HFFc6 (cell line): ENCODE measurements at regions not wholly inside any gene's neighbourhood (a gene's known extent, or its start where the extent isn't known, plus 50 kb on each side); places are given as distances from the start of the nearest gene placed in this dataset.
"Not testable (repeated sequence)": the region's sequence is repeated elsewhere in the genome, so short reads cannot be mapped to it uniquely, and the experiment has no call there.

Experiments
- DNase-seq: peaks from one replicate; pipeline ENCODE4 v3.0.0-alpha.2; 2018
- H3K27ac Mint-ChIP-seq: 2 replicates; pipeline ENCODE4 v1.8.0; 2020; ENCODE audit warnings: mild to moderate bottlenecking, mixed read lengths
- H3K27me3 Mint-ChIP-seq: 2 replicates; pipeline ENCODE4 v1.8.0; 2021; ENCODE audit warnings: mild to moderate bottlenecking, moderate library complexity, mixed read lengths; ENCODE audit not compliant: insufficient read depth
- H3K36me3 Mint-ChIP-seq: 2 replicates; pipeline ENCODE4 v1.8.0; 2021; ENCODE audit warnings: low read depth, mixed read lengths
- H3K4me1 Mint-ChIP-seq: 2 replicates; pipeline ENCODE4 v1.8.0; 2020; ENCODE audit warnings: low read depth, mixed read lengths
- H3K4me3 Mint-ChIP-seq: 2 replicates; pipeline ENCODE4 v1.8.0; 2020; ENCODE audit warnings: mild to moderate bottlenecking, moderate library complexity, mixed read lengths
- H3K9me3 Mint-ChIP-seq: 2 replicates; pipeline ENCODE4 v1.8.0; 2020; ENCODE audit warnings: mild to moderate bottlenecking, mixed read lengths
- TF ChIP-seq, protein P1 (sequence below): fragments of 200-600 bp; sonication (generic); IDR thresholded peaks from 2 replicates; pipeline ENCODE4 v1.5.0; 2021; ENCODE audit warnings: antibody characterized with exemption, mild to moderate bottlenecking

DNA sequence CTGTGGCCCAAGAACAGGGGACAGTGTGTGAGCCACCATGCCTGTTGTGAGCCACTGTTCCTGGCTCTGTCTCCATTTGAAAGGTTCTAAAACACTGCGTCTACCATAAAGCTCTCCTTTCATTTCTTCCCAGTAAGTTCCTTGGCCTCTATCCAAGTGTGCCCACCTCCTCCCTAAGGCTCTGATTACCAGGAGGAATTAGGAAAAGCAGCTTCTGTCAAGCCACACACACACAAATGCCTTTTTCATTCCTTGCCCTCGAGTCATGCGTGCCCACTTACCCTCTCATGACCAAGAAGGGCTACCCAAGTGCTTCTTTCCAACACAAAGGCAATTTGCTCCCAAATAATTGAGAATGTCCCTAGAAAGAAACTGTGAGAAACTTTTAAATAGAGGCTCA lies 70.8 kb upstream of the PARD3 start:
- DNase-seq = no peak
- Mint-ChIP-seq H3K9me3 (peaks cover 8% of the 10 kb centered on the region), H3K4me3 (no peak overlapping the region), H3K4me1 (peaks cover 16% of the 10 kb centered on the region), H3K36me3 (peaks cover 4% of the 10 kb centered on the region; the same call in 1 of the 2 replicates), H3K27me3 (peaks cover 7% of the 10 kb centered on the region), H3K27ac (no peak overlapping the region)
- TF ChIP-seq, protein P1, sequence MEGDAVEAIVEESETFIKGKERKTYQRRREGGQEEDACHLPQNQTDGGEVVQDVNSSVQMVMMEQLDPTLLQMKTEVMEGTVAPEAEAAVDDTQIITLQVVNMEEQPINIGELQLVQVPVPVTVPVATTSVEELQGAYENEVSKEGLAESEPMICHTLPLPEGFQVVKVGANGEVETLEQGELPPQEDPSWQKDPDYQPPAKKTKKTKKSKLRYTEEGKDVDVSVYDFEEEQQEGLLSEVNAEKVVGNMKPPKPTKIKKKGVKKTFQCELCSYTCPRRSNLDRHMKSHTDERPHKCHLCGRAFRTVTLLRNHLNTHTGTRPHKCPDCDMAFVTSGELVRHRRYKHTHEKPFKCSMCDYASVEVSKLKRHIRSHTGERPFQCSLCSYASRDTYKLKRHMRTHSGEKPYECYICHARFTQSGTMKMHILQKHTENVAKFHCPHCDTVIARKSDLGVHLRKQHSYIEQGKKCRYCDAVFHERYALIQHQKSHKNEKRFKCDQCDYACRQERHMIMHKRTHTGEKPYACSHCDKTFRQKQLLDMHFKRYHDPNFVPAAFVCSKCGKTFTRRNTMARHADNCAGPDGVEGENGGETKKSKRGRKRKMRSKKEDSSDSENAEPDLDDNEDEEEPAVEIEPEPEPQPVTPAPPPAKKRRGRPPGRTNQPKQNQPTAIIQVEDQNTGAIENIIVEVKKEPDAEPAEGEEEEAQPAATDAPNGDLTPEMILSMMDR = no peak

DNA sequence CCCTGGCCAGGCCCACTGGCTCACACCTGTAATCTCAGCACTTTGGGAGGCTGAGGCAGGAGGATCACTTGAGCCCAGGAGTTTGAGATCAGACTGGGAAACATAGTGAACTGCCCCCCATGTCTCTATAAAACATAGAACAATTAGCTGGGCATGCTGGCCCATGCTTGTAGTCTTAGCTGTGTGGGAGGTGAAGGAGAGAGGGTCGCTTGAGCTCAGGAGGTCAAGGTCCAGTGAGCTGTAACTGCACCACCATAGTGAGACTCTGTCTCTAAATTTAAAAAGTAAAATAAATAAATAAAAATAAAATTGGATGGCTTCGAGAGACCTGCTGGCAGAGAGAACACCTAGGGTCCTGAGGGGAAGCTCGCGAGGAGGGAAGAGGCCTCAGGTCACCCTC lies 69.9 kb upstream of the PARD3 start:
- H3K4me3 Mint-ChIP-seq = no peak overlapping the region
- H3K4me1 Mint-ChIP-seq = peaks cover 20% of the 10 kb centered on the region
- H3K36me3 Mint-ChIP-seq = peaks cover 4% of the 10 kb centered on the region; the same call in 1 of the 2 replicates
- no peak for DNase-seq
- H3K9me3 Mint-ChIP-seq = peaks cover 8% of the 10 kb centered on the region
- H3K27ac Mint-ChIP-seq = no peak overlapping the region
- H3K27me3 Mint-ChIP-seq = peaks cover 7% of the 10 kb centered on the region
- TF ChIP-seq, protein P1 = no peak

DNA sequence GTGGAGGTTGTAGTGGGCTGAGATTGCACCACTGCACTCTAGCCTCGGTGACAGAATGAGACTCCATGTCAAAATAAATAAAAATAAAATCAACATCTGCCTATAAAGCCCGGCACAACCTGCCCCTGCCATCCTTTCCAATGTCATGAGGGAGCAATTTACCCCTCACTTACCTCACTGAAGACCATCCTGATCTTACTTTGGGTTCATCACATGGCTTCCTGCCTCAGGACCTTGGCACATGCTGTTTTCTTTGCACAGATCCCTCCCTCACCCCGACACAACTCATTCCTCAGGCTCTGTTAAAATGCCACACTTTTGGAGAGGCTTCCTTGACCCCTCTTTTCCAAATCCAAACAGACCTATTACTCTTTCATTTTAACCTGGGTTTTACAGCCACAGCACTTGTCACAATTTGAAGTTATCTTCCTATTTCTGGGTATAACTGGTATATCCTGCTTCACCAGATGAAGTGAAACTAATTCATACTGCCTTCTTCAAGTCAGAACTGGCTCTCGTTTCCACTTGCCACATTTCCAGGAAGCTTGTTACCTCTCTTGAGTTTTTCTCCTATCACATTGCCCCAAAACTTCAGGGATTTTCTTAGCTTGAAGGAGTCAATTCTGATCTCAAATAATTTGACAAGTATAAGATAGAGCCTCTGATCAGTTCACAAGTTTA lies 69.3 kb upstream of the PARD3 start:
- TF ChIP-seq, protein P1 = no peak
- H3K4me3 Mint-ChIP-seq = no peak overlapping the region
- H3K27ac Mint-ChIP-seq = no peak overlapping the region
- H3K27me3 Mint-ChIP-seq = peaks cover 7% of the 10 kb centered on the region
- DNase-seq = no peak
- H3K4me1 Mint-ChIP-seq = peaks cover 16% of the 10 kb centered on the region
- H3K9me3 Mint-ChIP-seq = peaks cover 7% of the 10 kb centered on the region
- H3K36me3 Mint-ChIP-seq = peaks cover 4% of the 10 kb centered on the region; the same call in 1 of the 2 replicates

DNA sequence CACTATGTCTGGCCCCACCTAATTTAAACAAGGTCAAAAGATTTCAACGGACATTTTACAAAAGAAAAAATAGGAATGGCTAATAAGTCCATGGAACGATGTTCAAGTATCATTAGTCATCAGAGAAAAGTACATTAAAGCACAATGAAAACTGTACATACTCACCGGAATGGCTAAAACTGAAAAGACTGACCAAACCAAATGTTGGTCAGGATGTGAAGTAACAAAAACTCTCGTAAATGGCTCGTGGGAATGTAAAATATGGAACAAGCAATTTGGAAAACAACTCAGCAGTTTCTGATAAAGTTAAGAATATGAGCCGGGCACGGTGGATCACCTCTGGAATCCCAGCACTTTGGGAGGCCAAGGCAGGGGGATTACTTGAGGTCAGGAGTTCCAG lies 65.7 kb upstream of the PARD3 start:
- Mint-ChIP-seq H3K4me3 (no peak overlapping the region), H3K27me3 (peaks cover 10% of the 10 kb centered on the region), H3K9me3 (no peaks in the 10 kb centered on the region), H3K36me3 (no peaks in the 10 kb centered on the region), H3K4me1 (peaks cover 6% of the 10 kb centered on the region), H3K27ac (no peak overlapping the region)
- TF ChIP-seq, protein P1 = no peak
- peak; percentile 22 for DNase-seq

DNA sequence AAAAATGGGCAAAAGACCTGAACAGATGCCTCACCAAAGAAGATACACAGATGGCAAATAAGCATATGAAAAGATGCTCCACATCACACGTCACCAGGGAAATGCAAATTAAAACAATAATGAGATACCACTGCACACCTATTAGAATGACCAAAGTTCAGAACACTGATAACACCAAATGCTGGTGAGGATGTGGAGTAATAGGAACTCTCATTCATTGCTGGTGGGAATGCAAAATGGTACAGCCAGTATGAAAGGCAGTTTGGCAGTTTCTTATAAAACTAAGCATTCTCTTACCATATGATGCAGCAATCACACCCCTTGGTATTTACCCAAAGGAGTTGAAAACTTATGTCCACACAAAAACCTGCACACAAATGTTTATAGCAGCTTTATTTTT lies 63.6 kb upstream of the PARD3 start:
- not testable (repeated sequence) for H3K4me1 Mint-ChIP-seq, H3K4me3 Mint-ChIP-seq, H3K27ac Mint-ChIP-seq, H3K36me3 Mint-ChIP-seq, H3K9me3 Mint-ChIP-seq, DNase-seq
- peaks cover 11% of the 10 kb centered on the region for H3K27me3 Mint-ChIP-seq

DNA sequence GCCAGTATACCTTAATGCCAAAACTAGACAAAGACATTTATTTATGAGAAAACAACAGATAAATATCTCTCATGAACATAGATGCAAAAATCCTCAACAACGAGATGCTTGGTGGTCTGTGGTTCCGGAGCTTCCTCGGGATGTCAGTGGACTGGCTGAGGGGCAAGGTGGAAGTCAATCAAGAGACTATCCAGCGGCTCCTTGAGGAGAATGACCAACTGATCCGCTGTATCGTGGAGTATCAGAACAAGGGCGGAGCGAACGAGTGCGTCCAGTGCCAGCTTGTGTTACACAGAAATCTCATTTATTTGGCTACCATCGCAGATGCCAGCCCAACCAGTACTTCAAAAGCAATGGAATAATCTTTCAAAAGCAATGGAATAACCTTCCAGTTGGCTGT lies 60.0 kb upstream of the PARD3 start:
- TF ChIP-seq, protein P1 = no peak
- no peak overlapping the region for H3K4me3 Mint-ChIP-seq
- no peaks in the 10 kb centered on the region for H3K4me1 Mint-ChIP-seq
- no peak for DNase-seq
- no peaks in the 10 kb centered on the region for H3K9me3 Mint-ChIP-seq
- H3K27ac Mint-ChIP-seq = no peak overlapping the region
- H3K36me3 Mint-ChIP-seq = no peaks in the 10 kb centered on the region
- peaks cover 16% of the 10 kb centered on the region for H3K27me3 Mint-ChIP-seq
